ENCODE measurements at regions not wholly inside any gene's neighbourhood (a gene's known extent, or its start where the extent isn't known, plus 50 kb on each side); places are given as distances from the start of the nearest gene placed in this dataset.
"Not testable (repeated sequence)": the region's sequence is repeated elsewhere in the genome, so short reads cannot be mapped to it uniquely, and the experiment has no call there.

- H3K4me1 ChIP-seq (ENCODE audit: control insufficient read depth, insufficient read depth, low read length): no peaks in the 10 kb centered on the region
- ChIA-PET RAD21 (ENCODE audit: unreplicated experiment) (no interaction called here), POLR2A (no interaction called here), CTCF (no interaction called here), SMC1A (ENCODE audit: uncharacterized antibody, unreplicated experiment) (no interaction called here)
- H3K9ac ChIP-seq (ENCODE audit: control insufficient read depth, insufficient read depth, low read length): no peak overlapping the region
- H3K36me3 ChIP-seq (ENCODE audit: control insufficient read depth in 2 of 2, insufficient read depth in 2 of 2, low read length in 1 of 2): no peaks in the 10 kb centered on the region
- BruUV-seq (replicated peaks): no TSS peak
- TF ChIP-seq HDAC6 (IDR thresholded peaks at IDR 0.05; ENCODE audit: unreplicated experiment) (no peak), PBX3 (IDR thresholded peaks at IDR 0.05; ENCODE audit: insufficient replicate concordance, low read depth, low read length) (no peak), ELK1 (IDR thresholded peaks at IDR 0.05; ENCODE audit: low read depth, low read length) (no peak), KDM1A (IDR thresholded peaks at IDR 0.05; ENCODE audit: borderline replicate concordance) (no peak), MTA2 (IDR thresholded peaks at IDR 0.05; ENCODE audit: low read depth) (no peak), SREBF2 (IDR thresholded peaks at IDR 0.05; ENCODE audit: low read length) (no peak), ZNF687 (IDR thresholded peaks at IDR 0.05) (no peak), NR2C2 (IDR thresholded peaks at IDR 0.05; ENCODE audit: borderline replicate concordance, control insufficient read depth, insufficient read length, low read depth) (no peak), YY1 (IDR thresholded peaks at IDR 0.05; ENCODE audit: low read depth, low read length) (no peak)
- no peaks in the 10 kb centered on the region for H3K79me2 ChIP-seq (ENCODE audit: control insufficient read depth, insufficient read depth, low read length)
- H3K27ac ChIP-seq (ENCODE audit: control insufficient read depth, insufficient read depth): no peak overlapping the region
- no peaks in the 10 kb centered on the region for H3K9me3 ChIP-seq (replicated peaks; ENCODE audit: control insufficient read depth, insufficient read depth, low read length)
- H3K27me3 ChIP-seq (replicated peaks in 1 of 2; ENCODE audit: control insufficient read depth in 2 of 2, insufficient read depth in 2 of 2, low read length in 1 of 2): no peaks in the 10 kb centered on the region
- FAIRE-seq: no peak
- H4K20me1 ChIP-seq (ENCODE audit: control insufficient read depth, insufficient read depth): no peaks in the 10 kb centered on the region
- intact Hi-C loops (cut with micrococcal nuclease; ENCODE audit: unreplicated experiment): no loop called here
- no peak for ATAC-seq
- DNase-seq (ENCODE audit: low read depth, low spot score): no peak
- H3K4me2 ChIP-seq (ENCODE audit: control insufficient read depth, insufficient read depth): no peak overlapping the region
- in situ Hi-C loops (cut with MboI): no loop called here
- H3K4me3 ChIP-seq: no peak overlapping the region
- H2AFZ ChIP-seq (ENCODE audit: control insufficient read depth, low read depth, low read length): no peak overlapping the region
Measured at GRCh38 chr2:223297788-223298187, 245.8 kb downstream of the KCNE4 start.

- H3K4me2 ChIP-seq (ENCODE audit: control insufficient read depth, insufficient read depth); ATAC-seq; RAD21 ChIA-PET (ENCODE audit: unreplicated experiment); H2AFZ ChIP-seq (ENCODE audit: control insufficient read depth, low read depth, low read length); CTCF ChIA-PET; H3K36me3 ChIP-seq (ENCODE audit: control insufficient read depth in 2 of 2, insufficient read depth in 2 of 2, low read length in 1 of 2); H4K20me1 ChIP-seq (ENCODE audit: control insufficient read depth, insufficient read depth); BruUV-seq (replicated peaks); intact Hi-C loops (cut with micrococcal nuclease; ENCODE audit: unreplicated experiment); H3K9ac ChIP-seq (ENCODE audit: control insufficient read depth, insufficient read depth, low read length); H3K27me3 ChIP-seq (replicated peaks in 1 of 2; ENCODE audit: control insufficient read depth in 2 of 2, insufficient read depth in 2 of 2, low read length in 1 of 2); H3K4me3 ChIP-seq; FAIRE-seq; SMC1A ChIA-PET (ENCODE audit: uncharacterized antibody, unreplicated experiment); H3K4me1 ChIP-seq (ENCODE audit: control insufficient read depth, insufficient read depth, low read length); in situ Hi-C loops (cut with MboI); DNase-seq (ENCODE audit: low read depth, low spot score); H3K27ac ChIP-seq (ENCODE audit: control insufficient read depth, insufficient read depth); POLR2A ChIA-PET; H3K9me3 ChIP-seq (replicated peaks; ENCODE audit: control insufficient read depth, insufficient read depth, low read length); H3K79me2 ChIP-seq (ENCODE audit: control insufficient read depth, insufficient read depth, low read length): not testable (repeated sequence)
- WGBS (ENCODE audit: insufficient coverage, insufficient replicate concordance, low lambda C conversion rate, missing lambda C conversion rate): 7% methylated on average over 4 of the region's 4 CpGs
Measured at GRCh38 chr2:223298329-223298728, 246.3 kb downstream of the KCNE4 start.

All from GM12878 (cell line).